Prostate gland (tissue), 2 donors: ENCODE measurements at regions not wholly inside any gene's neighbourhood (a gene's known extent, or its start where the extent isn't known, plus 50 kb on each side); places are given as distances from the start of the nearest gene placed in this dataset.

Experiments
- DNase-seq: peaks from one replicate; pipeline ENCODE4 v3.0.0-alpha.2; 2019; ENCODE audit warnings: low spot score
- H3K27ac ChIP-seq, 2 donors: fragments of 200-600 bp; sonication (generic); 2 replicates each; pipeline ENCODE4 v1.5.1; 2017 to 2019
- H3K27me3 ChIP-seq: fragments of 200-600 bp; sonication (generic); replicated peaks from 2 replicates; pipeline ENCODE4 v1.5.1; 2019; ENCODE audit not compliant: insufficient read depth
- H3K36me3 ChIP-seq, 2 donors: fragments of 200-600 bp; sonication (generic); 1 replicate in 1 of 2; 2 replicates in 1 of 2; pipeline versions ENCODE4 v1.5.1 to v1.8.1; 2017 to 2019
- H3K4me1 ChIP-seq: fragments of 200-600 bp; sonication (generic); replicated peaks from 2 replicates; pipeline ENCODE4 v1.5.1; 2019
- H3K4me3 ChIP-seq, 2 donors: fragments of 200-600 bp; sonication (generic); 2 replicates each; pipeline ENCODE4 v1.5.1; 2017 to 2019
- H3K9me3 ChIP-seq: fragments of 200-600 bp; sonication (generic); 2 replicates; pipeline ENCODE4 v1.5.1; 2017
- CTCF ChIP-seq, 4 experiments: fragments of 200-600 bp in 2 of 4; fragments of 450-650 bp in 2 of 4; sonication (generic) in 2 of 4; IDR thresholded peaks; 1 replicate in 3 of 4; 2 replicates in 1 of 4; pipeline ENCODE4 v1.5.1; 2016 to 2019; ENCODE audit warnings: antibody characterized with exemption in 4 of 4, mild to moderate bottlenecking in 2 of 4, moderate library complexity in 2 of 4
- POLR2A ChIP-seq: fragments of 450-650 bp; IDR thresholded peaks from one replicate; pipeline ENCODE4 v1.6.1; 2016; ENCODE audit warnings: antibody characterized with exemption, mild to moderate bottlenecking
- POLR2AphosphoS5 ChIP-seq: sonication (generic); formaldehyde crosslinking; IDR thresholded peaks from one replicate; pipeline ENCODE4 v1.6.1; 2017; ENCODE audit warnings: antibody characterized with exemption
- WGBS: methylation state at CpG from one replicate; pipeline ENCODE4 v1.1.5; 2018; 5-methylcytosine and 5-hydroxymethylcytosine counted together
- intact Hi-C: fragments of 100-400 bp; cut with DNase I; formaldehyde crosslinking; loops from one replicate; pipeline ENCODE4 v1.14.2; 2022

GRCh38 chr5:68012831-68013230 lies 202.7 kb upstream of the PIK3R1 start:
- DNase-seq: no peak
- Histone ChIP-seq H3K27me3 (no peaks in the 10 kb centered on the region), H3K4me3 (no peak overlapping the region), H3K9me3 (no peaks in the 10 kb centered on the region), H3K27ac (no peak overlapping the region), H3K4me1 (no peaks in the 10 kb centered on the region), H3K36me3 (no peaks in the 10 kb centered on the region)
- 93% methylated on average over 1 of the region's 1 CpG for WGBS
- TF ChIP-seq CTCF (IDR thresholded peaks at IDR 0.05) (no peak), POLR2AphosphoS5 (no peak), POLR2A (no peak)
- intact Hi-C loops: no loop called here

- Histone ChIP-seq H3K9me3 (no peaks in the 10 kb centered on the region), H3K4me1 (no peaks in the 10 kb centered on the region), H3K36me3 (no peaks in the 10 kb centered on the region), H3K27me3 (no peaks in the 10 kb centered on the region), H3K27ac (no peak overlapping the region), H3K4me3 (no peak overlapping the region)
- intact Hi-C loops: no loop called here
- TF ChIP-seq POLR2A (no peak), CTCF (IDR thresholded peaks at IDR 0.05) (no peak), POLR2AphosphoS5 (no peak)
- 53% methylated on average over 1 of the region's 1 CpG for WGBS
- no peak for DNase-seq
Observed at GRCh38 chr5:68012429-68012828, 203.1 kb upstream of the PIK3R1 start.

- Histone ChIP-seq H3K27ac (no peak overlapping the region), H3K27me3 (no peaks in the 10 kb centered on the region), H3K4me3 (no peak overlapping the region), H3K36me3 (no peaks in the 10 kb centered on the region), H3K4me1 (no peaks in the 10 kb centered on the region), H3K9me3 (no peaks in the 10 kb centered on the region)
- DNase-seq: no peak
- TF ChIP-seq CTCF (IDR thresholded peaks at IDR 0.05) (no peak), POLR2A (no peak), POLR2AphosphoS5 (no peak)
- intact Hi-C loops: no loop called here
Observed at GRCh38 chr5:68011801-68012200, 203.8 kb upstream of the PIK3R1 start.

- TF ChIP-seq POLR2AphosphoS5 (no peak), CTCF (IDR thresholded peaks at IDR 0.05) (no peak), POLR2A (no peak)
- H3K36me3 ChIP-seq: no peaks in the 10 kb centered on the region
- intact Hi-C loops: no loop called here
- H3K4me1 ChIP-seq: no peaks in the 10 kb centered on the region
- H3K9me3 ChIP-seq: no peaks in the 10 kb centered on the region
- H3K4me3 ChIP-seq: no peak overlapping the region
- H3K27ac ChIP-seq: no peak overlapping the region
- DNase-seq: no peak
- H3K27me3 ChIP-seq: no peaks in the 10 kb centered on the region
- WGBS: 90% methylated on average over 2 of the region's 2 CpGs
Observed at GRCh38 chr5:68011259-68011760, 204.2 kb upstream of the PIK3R1 start.

- Histone ChIP-seq H3K36me3 (no peaks in the 10 kb centered on the region), H3K4me1 (no peaks in the 10 kb centered on the region), H3K27ac (no peak overlapping the region), H3K4me3 (no peak overlapping the region), H3K27me3 (no peaks in the 10 kb centered on the region), H3K9me3 (no peaks in the 10 kb centered on the region)
- TF ChIP-seq POLR2A (no peak), CTCF (IDR thresholded peaks at IDR 0.05) (no peak), POLR2AphosphoS5 (no peak)
- WGBS: 97% methylated on average over 2 of the region's 2 CpGs
- intact Hi-C loops: no loop called here
- no peak for DNase-seq
Observed at GRCh38 chr5:68010740-68011139, 204.8 kb upstream of the PIK3R1 start.
